ENCODE measurements at regions not wholly inside any gene's neighbourhood (a gene's known extent, or its start where the extent isn't known, plus 50 kb on each side); places are given as distances from the start of the nearest gene placed in this dataset.

DNA sequence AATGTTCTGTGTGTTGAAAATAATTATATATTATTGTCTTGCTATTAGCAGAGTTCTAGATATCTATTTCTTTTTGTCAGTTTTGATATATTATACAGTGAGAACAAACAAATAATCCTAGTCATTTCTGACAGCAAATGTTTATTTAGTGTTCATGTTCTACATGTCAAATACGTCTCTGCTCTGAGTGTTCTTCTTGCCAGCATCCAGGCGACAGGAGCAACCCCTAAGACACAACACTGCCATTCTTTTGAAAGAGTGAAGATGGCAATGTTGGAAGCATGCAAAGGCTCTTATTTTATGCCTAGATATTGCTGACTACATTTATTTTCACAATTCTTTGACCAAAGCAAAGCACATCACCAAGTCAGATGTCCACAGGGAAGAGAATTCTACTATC, 1556.6 kb upstream of the TMEFF2 start:
- Mint-ChIP-seq H3K4me1 (ENCODE audit: insufficient read depth, unreplicated experiment) (no peaks in the 10 kb centered on the region), H3K4me3 (ENCODE audit: unreplicated experiment) (no peak overlapping the region), H3K27ac (ENCODE audit: low read depth, unreplicated experiment) (no peak overlapping the region), H3K9me3 (ENCODE audit: unreplicated experiment) (no peaks in the 10 kb centered on the region), H3K27me3 (ENCODE audit: insufficient read depth, unreplicated experiment) (no peaks in the 10 kb centered on the region), H3K36me3 (ENCODE audit: insufficient read depth, unreplicated experiment) (no peaks in the 10 kb centered on the region)
- CTCF ChIA-PET: no interaction called here
- intact Hi-C loops (cut with micrococcal nuclease): no loop called here
- TF ChIP-seq, protein P1, sequence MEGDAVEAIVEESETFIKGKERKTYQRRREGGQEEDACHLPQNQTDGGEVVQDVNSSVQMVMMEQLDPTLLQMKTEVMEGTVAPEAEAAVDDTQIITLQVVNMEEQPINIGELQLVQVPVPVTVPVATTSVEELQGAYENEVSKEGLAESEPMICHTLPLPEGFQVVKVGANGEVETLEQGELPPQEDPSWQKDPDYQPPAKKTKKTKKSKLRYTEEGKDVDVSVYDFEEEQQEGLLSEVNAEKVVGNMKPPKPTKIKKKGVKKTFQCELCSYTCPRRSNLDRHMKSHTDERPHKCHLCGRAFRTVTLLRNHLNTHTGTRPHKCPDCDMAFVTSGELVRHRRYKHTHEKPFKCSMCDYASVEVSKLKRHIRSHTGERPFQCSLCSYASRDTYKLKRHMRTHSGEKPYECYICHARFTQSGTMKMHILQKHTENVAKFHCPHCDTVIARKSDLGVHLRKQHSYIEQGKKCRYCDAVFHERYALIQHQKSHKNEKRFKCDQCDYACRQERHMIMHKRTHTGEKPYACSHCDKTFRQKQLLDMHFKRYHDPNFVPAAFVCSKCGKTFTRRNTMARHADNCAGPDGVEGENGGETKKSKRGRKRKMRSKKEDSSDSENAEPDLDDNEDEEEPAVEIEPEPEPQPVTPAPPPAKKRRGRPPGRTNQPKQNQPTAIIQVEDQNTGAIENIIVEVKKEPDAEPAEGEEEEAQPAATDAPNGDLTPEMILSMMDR (IDR thresholded peaks at IDR 0.05; ENCODE audit: unreplicated experiment): no peak
- no peak for DNase-seq (ENCODE audit: unreplicated experiment)
- BruUV-seq (replicated peaks): no TSS peak
- POLR2A ChIA-PET: no interaction called here

DNA sequence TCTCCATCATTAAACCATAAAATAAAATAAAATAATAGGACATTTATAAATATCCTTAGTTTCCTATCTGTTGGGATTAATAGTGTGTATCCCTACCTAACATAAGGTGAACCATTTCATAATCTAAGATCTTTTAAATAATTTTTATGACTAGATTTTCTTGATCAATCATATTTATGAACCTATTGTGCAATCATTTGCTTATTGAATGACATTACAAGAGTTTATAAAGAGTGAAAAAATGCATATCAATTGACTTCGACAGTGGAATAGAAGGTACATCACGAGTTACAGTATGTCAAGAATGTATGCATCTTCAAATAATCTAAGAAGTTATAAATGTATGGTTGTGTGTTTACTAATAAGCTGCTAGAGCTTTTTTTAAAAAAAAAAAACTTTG, 1554.8 kb upstream of the TMEFF2 start:
- POLR2A ChIA-PET: no interaction called here
- Mint-ChIP-seq H3K4me3 (ENCODE audit: unreplicated experiment) (no peak overlapping the region), H3K27ac (ENCODE audit: low read depth, unreplicated experiment) (no peak overlapping the region), H3K27me3 (ENCODE audit: insufficient read depth, unreplicated experiment) (no peaks in the 10 kb centered on the region), H3K36me3 (ENCODE audit: insufficient read depth, unreplicated experiment) (no peaks in the 10 kb centered on the region), H3K4me1 (ENCODE audit: insufficient read depth, unreplicated experiment) (no peaks in the 10 kb centered on the region), H3K9me3 (ENCODE audit: unreplicated experiment) (no peaks in the 10 kb centered on the region)
- no peak for DNase-seq (ENCODE audit: unreplicated experiment)
- intact Hi-C loops (cut with micrococcal nuclease): no loop called here
- CTCF ChIA-PET: no interaction called here
- no TSS peak for BruUV-seq (replicated peaks)
- TF ChIP-seq, protein P1 (IDR thresholded peaks at IDR 0.05; ENCODE audit: unreplicated experiment): no peak

DNA sequence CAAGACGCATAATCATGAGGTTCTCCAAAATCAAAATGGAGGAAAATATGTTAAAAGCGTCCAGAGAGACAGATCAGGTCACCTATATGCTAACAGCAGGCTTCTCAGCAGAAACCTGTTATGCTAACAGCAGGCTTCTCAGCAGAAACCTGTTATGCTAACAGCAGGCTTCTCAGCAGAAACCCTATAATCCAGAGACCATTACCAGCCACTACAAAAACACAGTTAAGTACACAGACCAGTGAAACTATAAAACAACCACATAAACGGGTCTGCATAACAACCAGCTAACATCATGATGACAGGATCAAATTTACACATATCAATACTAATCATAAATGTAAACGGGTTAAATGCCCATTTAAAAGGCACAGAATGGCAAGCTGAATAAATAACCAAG, 1548.4 kb upstream of the TMEFF2 start:
- no peaks in the 10 kb centered on the region for H3K27me3 Mint-ChIP-seq (ENCODE audit: insufficient read depth, unreplicated experiment)
- no peaks in the 10 kb centered on the region for H3K4me1 Mint-ChIP-seq (ENCODE audit: insufficient read depth, unreplicated experiment)
- no peak overlapping the region for H3K4me3 Mint-ChIP-seq (ENCODE audit: unreplicated experiment)
- ChIA-PET CTCF (no interaction called here), POLR2A (no interaction called here)
- BruUV-seq (replicated peaks): no TSS peak
- no peaks in the 10 kb centered on the region for H3K36me3 Mint-ChIP-seq (ENCODE audit: insufficient read depth, unreplicated experiment)
- DNase-seq (ENCODE audit: unreplicated experiment): no peak
- intact Hi-C loops (cut with micrococcal nuclease): no loop called here
- peaks cover 13% of the 10 kb centered on the region for H3K9me3 Mint-ChIP-seq (ENCODE audit: unreplicated experiment)
- TF ChIP-seq, protein P1 (IDR thresholded peaks at IDR 0.05; ENCODE audit: unreplicated experiment): no peak
- no peak overlapping the region for H3K27ac Mint-ChIP-seq (ENCODE audit: low read depth, unreplicated experiment)

DNA sequence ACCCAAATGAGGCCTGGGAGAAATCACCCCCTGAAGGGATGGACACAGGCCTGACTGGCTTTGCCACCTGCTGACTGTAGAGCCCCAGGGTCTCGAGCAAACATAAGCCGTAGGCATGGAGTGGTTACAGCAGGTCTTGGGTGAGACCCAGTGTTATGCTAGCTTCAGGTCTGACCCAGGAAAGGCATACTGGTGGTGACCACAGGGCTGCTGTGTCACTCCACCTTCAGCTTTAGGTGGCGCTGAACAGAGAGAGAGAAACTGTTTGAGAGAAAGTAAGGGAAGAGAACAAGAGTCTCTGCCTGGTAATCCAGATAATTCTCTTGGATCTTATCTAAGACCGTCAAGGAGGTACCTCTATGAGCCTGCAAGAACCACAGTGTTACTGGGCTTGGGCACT, 1544.2 kb upstream of the TMEFF2 start:
- intact Hi-C loops (cut with micrococcal nuclease): no loop called here
- ChIA-PET CTCF (no interaction called here), POLR2A (no interaction called here)
- Mint-ChIP-seq H3K4me1 (ENCODE audit: insufficient read depth, unreplicated experiment) (peaks cover 9% of the 10 kb centered on the region), H3K27ac (ENCODE audit: low read depth, unreplicated experiment) (no peak overlapping the region), H3K9me3 (ENCODE audit: unreplicated experiment) (peaks cover 13% of the 10 kb centered on the region), H3K4me3 (ENCODE audit: unreplicated experiment) (no peak overlapping the region), H3K27me3 (ENCODE audit: insufficient read depth, unreplicated experiment) (no peaks in the 10 kb centered on the region), H3K36me3 (ENCODE audit: insufficient read depth, unreplicated experiment) (no peaks in the 10 kb centered on the region)
- no TSS peak for BruUV-seq (replicated peaks)
- TF ChIP-seq, protein P1 (IDR thresholded peaks at IDR 0.05; ENCODE audit: unreplicated experiment): no peak
- DNase-seq (ENCODE audit: unreplicated experiment): no peak
